ENCODE measurements at regions not wholly inside any gene's neighbourhood (a gene's known extent, or its start where the extent isn't known, plus 50 kb on each side); places are given as distances from the start of the nearest gene placed in this dataset.
"Not testable (repeated sequence)": the region's sequence is repeated elsewhere in the genome, so short reads cannot be mapped to it uniquely, and the experiment has no call there.

DNA sequence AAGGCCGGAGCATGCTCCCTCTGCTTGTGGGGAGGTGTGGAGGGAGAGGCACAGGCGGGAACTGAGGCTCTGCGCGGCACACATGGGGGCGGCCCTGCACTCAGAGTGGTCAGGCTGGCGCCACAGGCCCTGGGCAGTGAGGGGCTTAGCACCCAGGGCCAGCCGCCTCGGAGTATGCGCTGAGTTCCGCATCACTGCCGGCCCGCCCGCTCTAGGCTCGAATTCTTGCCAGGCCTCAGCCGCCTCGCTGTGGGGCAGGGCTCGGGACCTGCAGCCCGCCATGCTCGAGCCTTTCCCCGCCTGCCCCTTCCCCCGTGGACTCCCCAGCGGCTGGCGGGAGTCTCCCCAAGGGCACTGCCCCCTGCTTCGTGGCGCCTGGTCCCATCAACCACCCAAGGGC is 905.9 kb downstream of the SPATA31A6 start:
- whole genome bisulfite sequencing, 4 donors: 87 to 91% (median 91%) methylated on average over 13 to 25 of the region's 25 CpGs
- ATAC-seq; H3K36me3 ChIP-seq; H3K4me1 ChIP-seq; H3K27ac ChIP-seq; intact Hi-C loops (cut with DNase I); H3K4me3 ChIP-seq; H3K9me3 ChIP-seq; H3K27me3 ChIP-seq: not testable (repeated sequence)
- peak in 1 of 5 donors; percentile 56 for DNase-seq

DNA sequence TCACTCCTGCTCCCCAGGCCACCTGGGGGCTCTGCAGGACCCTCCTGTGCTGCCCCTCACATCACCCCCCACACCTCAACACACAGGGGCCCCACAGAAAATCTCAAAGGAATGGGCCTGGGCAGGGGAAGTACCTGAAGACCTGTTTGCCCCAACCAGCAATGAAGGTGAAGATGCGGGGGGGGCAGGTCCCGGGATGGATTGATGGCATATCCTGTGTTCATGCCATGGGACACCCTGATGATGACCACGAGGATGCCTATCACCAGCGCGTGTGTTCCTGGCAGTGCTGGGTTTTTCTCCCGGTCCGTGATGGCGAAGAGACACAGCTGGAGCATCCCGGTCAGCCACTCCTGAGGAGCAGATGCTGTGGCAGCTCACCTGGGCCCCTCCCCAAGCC is 926.9 kb downstream of the SPATA31A6 start:
- 90 to 93% (median 91%) methylated on average over 2 to 9 of the region's 9 CpGs for WGBS, 4 donors
- not testable (repeated sequence) for H3K27ac ChIP-seq

DNA sequence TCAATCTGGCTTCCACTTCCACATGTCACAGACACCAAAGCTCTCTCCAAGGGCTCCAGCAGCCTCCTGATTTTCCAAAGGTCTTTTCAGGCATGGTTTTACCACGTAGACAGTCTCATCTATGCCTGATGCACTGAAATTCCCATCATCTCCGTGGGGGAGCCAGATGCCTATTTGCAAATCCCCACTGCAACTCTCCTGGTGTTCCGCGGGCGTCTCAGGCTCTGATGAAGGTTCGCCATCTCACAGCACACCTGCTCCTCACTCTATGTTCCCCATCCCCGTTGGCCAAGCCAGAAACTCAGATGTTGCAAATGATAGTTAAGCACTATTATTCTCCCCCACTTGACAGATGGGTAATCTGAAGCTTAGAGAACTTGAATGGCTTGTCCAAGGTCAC is 929.4 kb downstream of the SPATA31A6 start:
- H3K4me3 ChIP-seq; H3K4me1 ChIP-seq; ATAC-seq; H3K9me3 ChIP-seq; DNase-seq; intact Hi-C loops (cut with DNase I); H3K36me3 ChIP-seq; H3K27ac ChIP-seq; H3K27me3 ChIP-seq: not testable (repeated sequence)
- 68 to 73% (median 69%) methylated on average over 7 of the region's 7 CpGs for WGBS, 4 donors

More for the DNA sequence above, 926.9 kb downstream of the SPATA31A6 start:
- H3K27me3 ChIP-seq; H3K4me1 ChIP-seq; H3K4me3 ChIP-seq; ATAC-seq; intact Hi-C loops (cut with DNase I); H3K9me3 ChIP-seq; H3K36me3 ChIP-seq; DNase-seq: not testable (repeated sequence)

DNA sequence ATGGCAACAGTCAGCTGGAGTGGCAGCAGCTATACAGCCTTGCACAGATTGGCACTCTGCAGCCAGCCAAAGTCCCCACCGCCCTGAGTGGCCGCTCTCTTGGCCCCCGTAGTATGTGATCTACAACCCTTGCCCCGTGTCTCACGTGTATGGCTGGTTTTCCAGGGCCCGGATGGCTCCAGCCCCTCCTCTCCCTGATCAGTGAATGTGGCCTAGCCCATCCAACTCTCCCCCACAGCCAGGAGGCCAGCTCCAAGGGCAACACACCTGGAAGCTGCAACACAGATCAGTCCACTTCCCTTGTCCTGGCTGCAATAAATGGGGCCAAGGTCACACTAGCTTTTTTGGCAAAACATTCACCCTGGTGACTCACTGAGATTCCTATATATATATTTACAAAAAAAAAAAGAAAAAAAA is 932.4 kb downstream of the SPATA31A6 start:
- H3K27ac ChIP-seq: peak overlapping the region in 9 of 12 donors; percentile 16 to 68 (median 50)
- peak in 3 of 5 donors; percentile 13 to 65 (median 37) for DNase-seq
- H3K27me3 ChIP-seq; H3K36me3 ChIP-seq; H3K4me3 ChIP-seq; H3K9me3 ChIP-seq; intact Hi-C loops (cut with DNase I); ATAC-seq; H3K4me1 ChIP-seq: not testable (repeated sequence)
- WGBS, 4 donors: 30 to 74% (median 45%) methylated on average over 4 to 6 of the region's 6 CpGs

DNA sequence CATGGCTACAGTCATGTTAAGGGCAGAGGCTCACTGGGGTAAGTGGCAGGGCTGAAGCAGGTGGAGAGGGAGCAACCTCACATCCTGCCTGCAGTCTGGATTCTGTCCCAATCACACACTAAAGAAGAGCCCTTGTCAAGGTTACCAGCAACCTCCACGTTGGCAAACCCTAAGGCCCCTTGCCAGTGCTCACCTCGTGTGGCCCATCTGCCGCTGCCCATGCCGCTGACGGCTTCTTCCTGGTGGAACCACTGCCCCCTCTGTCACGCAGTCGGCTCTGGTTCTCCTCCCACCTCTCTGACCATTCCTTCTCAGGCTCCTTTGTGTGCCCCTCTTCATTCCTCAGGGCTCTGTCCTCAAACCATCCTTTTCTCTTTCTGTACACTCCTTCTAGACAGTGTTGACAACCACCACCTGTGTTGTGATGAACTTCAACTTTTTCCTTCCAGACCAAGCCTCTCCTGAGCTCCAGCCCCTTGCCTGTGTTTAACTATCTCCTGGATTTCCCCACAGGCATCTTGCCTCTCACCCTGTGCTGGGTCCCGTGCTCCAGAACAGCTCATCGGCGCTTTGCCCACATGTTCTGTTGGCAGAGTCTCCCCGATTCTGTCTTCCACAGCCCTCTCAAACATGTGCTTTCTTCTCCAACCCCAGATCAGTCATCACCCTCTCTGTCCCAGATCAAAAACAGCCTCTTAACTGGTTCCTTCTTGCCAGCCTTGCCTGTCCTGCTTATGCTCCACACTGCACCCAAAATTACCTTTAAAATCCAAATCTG is 934.8 kb downstream of the SPATA31A6 start:
- H3K27ac ChIP-seq: peak overlapping the region in 5 of 12 donors; percentile 37 to 65 (median 62)
- H3K9me3 ChIP-seq; ATAC-seq; intact Hi-C loops (cut with DNase I); H3K36me3 ChIP-seq; H3K27me3 ChIP-seq; H3K4me1 ChIP-seq; H3K4me3 ChIP-seq: not testable (repeated sequence)
- peak in 3 of 5 donors; percentile 33 to 71 (median 60) for DNase-seq
- WGBS, 4 donors: 54 to 74% (median 59%) methylated on average over 11 of the region's 11 CpGs

DNA sequence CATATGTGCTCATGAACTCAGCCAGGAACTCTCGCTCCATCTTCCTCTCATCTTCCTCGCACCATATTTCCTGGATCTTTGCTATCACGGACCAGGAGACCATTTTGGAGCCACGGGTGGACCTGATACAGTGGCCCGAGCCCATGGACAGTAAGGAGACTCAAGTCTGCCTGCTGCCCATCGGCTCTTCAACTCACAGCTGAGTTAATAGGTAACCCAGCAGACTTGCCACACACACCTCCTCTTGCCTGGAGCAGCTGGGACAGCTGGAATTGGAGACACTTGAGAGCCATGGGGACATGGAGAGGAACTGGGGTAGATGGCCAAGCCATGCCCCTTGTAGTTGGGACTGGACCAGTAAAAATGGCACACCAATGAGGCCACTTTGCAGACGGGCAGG is 936.1 kb downstream of the SPATA31A6 start:
- H3K27ac ChIP-seq: peak overlapping the region in 2 of 12 donors; percentile 62 to 65
- H3K27me3 ChIP-seq; H3K4me1 ChIP-seq; DNase-seq; ATAC-seq; H3K36me3 ChIP-seq; H3K4me3 ChIP-seq; H3K9me3 ChIP-seq; intact Hi-C loops (cut with DNase I): not testable (repeated sequence)
- WGBS, 4 donors: 67 to 76% (median 73%) methylated on average over 6 of the region's 7 CpGs

DNA sequence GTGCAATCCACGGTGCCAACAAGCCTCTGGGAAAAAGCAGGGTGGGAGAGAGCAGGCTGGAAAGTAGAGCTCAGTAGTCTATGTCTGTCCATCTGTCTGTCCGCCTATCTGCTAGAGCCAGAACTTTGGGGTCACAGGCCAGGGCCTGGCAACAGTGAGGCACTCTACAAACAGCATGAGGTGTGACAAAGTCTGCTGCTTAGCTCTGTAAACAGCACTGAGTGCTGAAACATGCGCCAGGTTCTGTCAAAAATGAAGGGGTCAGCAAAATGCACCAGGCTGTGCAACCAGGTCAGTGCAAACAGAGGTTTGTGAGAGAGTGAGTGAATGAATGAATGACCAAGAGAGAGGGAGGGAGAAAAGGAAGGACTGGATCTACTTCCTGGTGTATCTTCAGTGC is 936.5 kb downstream of the SPATA31A6 start:
- WGBS, 4 donors: 50 to 94% (median 85%) methylated on average over 1 to 2 of the region's 3 CpGs
- H3K4me1 ChIP-seq; DNase-seq; H3K9me3 ChIP-seq; H3K4me3 ChIP-seq; ATAC-seq; H3K36me3 ChIP-seq; intact Hi-C loops (cut with DNase I); H3K27me3 ChIP-seq: not testable (repeated sequence)
- H3K27ac ChIP-seq: peak overlapping the region in 1 of 12 donors; percentile 62

DNA sequence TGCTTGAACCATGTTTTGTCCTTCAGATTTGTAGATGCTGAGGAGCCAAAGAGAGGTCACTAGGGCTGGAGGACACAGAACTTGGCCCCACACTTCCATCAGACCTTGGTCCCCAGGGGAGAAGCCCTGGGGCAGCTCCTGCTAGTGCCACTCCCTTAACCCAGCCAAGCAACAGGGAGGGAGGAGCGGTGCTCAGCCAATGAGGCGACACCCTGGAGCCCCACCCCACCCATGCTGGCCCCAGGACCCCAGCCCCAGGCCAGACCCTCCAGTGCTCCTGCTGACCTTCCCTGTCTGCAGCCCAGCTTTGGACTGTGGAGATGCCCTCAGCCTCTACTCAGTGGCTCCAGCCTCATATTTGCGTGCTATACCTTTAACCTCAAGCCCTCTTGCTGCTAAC is 942.4 kb downstream of the SPATA31A6 start:
- H3K27ac ChIP-seq: peak overlapping the region in 5 of 12 donors; percentile 24 to 83 (median 68)
- peak in 1 of 5 donors; percentile 71 for DNase-seq
- H3K36me3 ChIP-seq; H3K9me3 ChIP-seq; H3K4me1 ChIP-seq; ATAC-seq; intact Hi-C loops (cut with DNase I); H3K27me3 ChIP-seq: not testable (repeated sequence)
- 73 to 93% (median 82%) methylated on average over 2 to 3 of the region's 3 CpGs for WGBS, 4 donors
- H3K4me3 ChIP-seq: peak overlapping the region in 4 of 12 donors; percentile 23 to 43 (median 36)

- H3K4me3 ChIP-seq: peak overlapping the region in 5 of 12 donors; percentile 18 to 43 (median 35)
- H3K27me3 ChIP-seq; H3K36me3 ChIP-seq; H3K9me3 ChIP-seq; ATAC-seq; H3K4me1 ChIP-seq; intact Hi-C loops (cut with DNase I): not testable (repeated sequence)
- 58 to 75% (median 66%) methylated on average over 7 to 12 of the region's 12 CpGs for WGBS, 4 donors
- DNase-seq: peak in 3 of 5 donors; percentile 46 to 76 (median 70)
- H3K27ac ChIP-seq: peak overlapping the region in 7 of 12 donors; percentile 39 to 83 (median 65)
Observed at GRCh38 chr9:43127026-43127775, 943.7 kb downstream of the SPATA31A6 start.

Data from heart left ventricle (tissue), 16 donors.